Ammon's horn (tissue), 1 donor: ENCODE measurements at regions not wholly inside any gene's neighbourhood (a gene's known extent, or its start where the extent isn't known, plus 50 kb on each side); places are given as distances from the start of the nearest gene placed in this dataset.
"Not testable (repeated sequence)": the region's sequence is repeated elsewhere in the genome, so short reads cannot be mapped to it uniquely, and the experiment has no call there.

ENCODE experiments used
- DNase-seq: peaks from one replicate; pipeline ENCODE4 v3.0.0-alpha.2; 2016; ENCODE audit warnings: low spot score

- not testable (repeated sequence) for DNase-seq
These were observed 1372.6 kb downstream of the FOXD4L5 start for GRCh38 chr9:63912451-63912850.

- not testable (repeated sequence) for DNase-seq
These were observed 1375.9 kb downstream of the FOXD4L5 start for GRCh38 chr9:63909076-63909475.

- DNase-seq, result not testable (repeated sequence)
These were observed 1385.3 kb downstream of the FOXD4L5 start for GRCh38 chr9:63899637-63900190.

- not testable (repeated sequence) for DNase-seq
These were observed 1403.6 kb downstream of the FOXD4L5 start for GRCh38 chr9:63881386-63881785.

- not testable (repeated sequence) for DNase-seq
These were observed 1408.6 kb downstream of the FOXD4L5 start for GRCh38 chr9:63876380-63876779.

- no peak for DNase-seq
These were observed 1425.4 kb downstream of the FOXD4L5 start for GRCh38 chr9:63859475-63860215.

GRCh38 chr9:63859090-63859474 lies 1425.9 kb downstream of the FOXD4L5 start:
- DNase-seq, result not testable (repeated sequence)

- not testable (repeated sequence) for DNase-seq
These were observed 1431.8 kb downstream of the FOXD4L5 start for GRCh38 chr9:63853140-63853751.

- not testable (repeated sequence) for DNase-seq
These were observed 1460.2 kb downstream of the FOXD4L5 start for GRCh38 chr9:63824804-63825203.

- DNase-seq, result peak; percentile 21
These were observed 1461.4 kb downstream of the FOXD4L5 start for GRCh38 chr9:63823375-63824201.

GRCh38 chr9:63822615-63823374 lies 1462.2 kb downstream of the FOXD4L5 start:
- DNase-seq, result not testable (repeated sequence)

- DNase-seq, result peak; percentile 32
These were observed 1463.7 kb downstream of the FOXD4L5 start for GRCh38 chr9:63821293-63821692.

- DNase-seq, result not testable (repeated sequence)
These were observed 1464.1 kb downstream of the FOXD4L5 start for GRCh38 chr9:63820882-63821281.

- DNase-seq, result peak; percentile 3
These were observed 1464.6 kb downstream of the FOXD4L5 start for GRCh38 chr9:63820383-63820782.

GRCh38 chr9:63817622-63818518 lies 1467.1 kb downstream of the FOXD4L5 start:
- DNase-seq, result peak; percentile 59

GRCh38 chr9:63816751-63817621 lies 1468.0 kb downstream of the FOXD4L5 start:
- DNase-seq, result peak; percentile 92

- DNase-seq, result not testable (repeated sequence)
These were observed 1469.9 kb downstream of the FOXD4L5 start for GRCh38 chr9:63814970-63815669.

GRCh38 chr9:63813391-63814021 lies 1471.5 kb downstream of the FOXD4L5 start:
- DNase-seq, result not testable (repeated sequence)
